EH (cell line): ENCODE measurements at regions not wholly inside any gene's neighbourhood (a gene's known extent, or its start where the extent isn't known, plus 50 kb on each side); places are given as distances from the start of the nearest gene placed in this dataset.

Experiments used
- DNase-seq: peaks from one replicate; pipeline ENCODE4 v3.0.0-alpha.2; 2015; ENCODE audit warnings: low read depth

GRCh38 chr2:142325870-142326269 lies 195.1 kb upstream of the LRP1B start:
- no peak for DNase-seq

- no peak for DNase-seq
These were observed 192.4 kb upstream of the LRP1B start for GRCh38 chr2:142323206-142323605.

GRCh38 chr2:142321706-142322280 lies 191.0 kb upstream of the LRP1B start:
- peak; percentile 5 for DNase-seq

- no peak for DNase-seq
These were observed 189.3 kb upstream of the LRP1B start for GRCh38 chr2:142320067-142320466.

- no peak for DNase-seq
These were observed 185.2 kb upstream of the LRP1B start for GRCh38 chr2:142316049-142316448.

GRCh38 chr2:142315346-142315745 lies 184.5 kb upstream of the LRP1B start:
- no peak for DNase-seq

GRCh38 chr2:142314164-142314563 lies 183.3 kb upstream of the LRP1B start:
- DNase-seq = no peak

GRCh38 chr2:142310530-142310929 lies 179.7 kb upstream of the LRP1B start:
- no peak for DNase-seq

GRCh38 chr2:142308744-142309143 lies 177.9 kb upstream of the LRP1B start:
- DNase-seq = no peak

- DNase-seq = no peak
These were observed 176.8 kb upstream of the LRP1B start for GRCh38 chr2:142307616-142308115.

- no peak for DNase-seq
These were observed 176.3 kb upstream of the LRP1B start for GRCh38 chr2:142307086-142307485.

GRCh38 chr2:142306131-142306530 lies 175.3 kb upstream of the LRP1B start:
- DNase-seq = peak; percentile 45

GRCh38 chr2:142300517-142300916 lies 169.7 kb upstream of the LRP1B start:
- DNase-seq = no peak

GRCh38 chr2:142299021-142299420 lies 168.2 kb upstream of the LRP1B start:
- DNase-seq = no peak

- DNase-seq = no peak
These were observed 163.4 kb upstream of the LRP1B start for GRCh38 chr2:142294225-142294624.

- peak; percentile 68 for DNase-seq
These were observed 161.2 kb upstream of the LRP1B start for GRCh38 chr2:142291969-142292368.

- peak; percentile 34 for DNase-seq
These were observed 160.1 kb upstream of the LRP1B start for GRCh38 chr2:142290931-142291330.

- DNase-seq = peak; percentile 4
These were observed 155.8 kb upstream of the LRP1B start for GRCh38 chr2:142286618-142287017.

GRCh38 chr2:142285480-142285879 lies 154.7 kb upstream of the LRP1B start:
- no peak for DNase-seq

- DNase-seq = peak; percentile 42
These were observed 153.5 kb upstream of the LRP1B start for GRCh38 chr2:142284336-142284735.

GRCh38 chr2:142280831-142281230 lies 150.0 kb upstream of the LRP1B start:
- DNase-seq = no peak

- no peak for DNase-seq
These were observed 140.2 kb upstream of the LRP1B start for GRCh38 chr2:142270990-142271389.

- DNase-seq = no peak
These were observed 139.5 kb upstream of the LRP1B start for GRCh38 chr2:142270291-142270690.

GRCh38 chr2:142259356-142259755 lies 128.5 kb upstream of the LRP1B start:
- no peak for DNase-seq
